SK-N-SH (cell line): ENCODE measurements at regions not wholly inside any gene's neighbourhood (a gene's known extent, or its start where the extent isn't known, plus 50 kb on each side); places are given as distances from the start of the nearest gene placed in this dataset.

Experiments
- CTCF ChIA-PET: fragments of 300-600, 350-600 bp; formaldehyde crosslinking; extraction: SDS; loops from one replicate; lab custom pipeline; 2021; lab: Yijun Ruan, JAX
- POLR2A ChIA-PET: fragments of 350-600 bp; sonication (Branson Sonifier 250); formaldehyde crosslinking; extraction: SDS; loops from one replicate; lab custom pipeline; 2020; ENCODE audit warnings: antibody characterized with exemption, inconsistent platforms; lab: Yijun Ruan, JAX
- DNase-seq: peaks from one replicate; pipeline ENCODE4 v3.0.0; 2012
- H2AFZ ChIP-seq: fragments of 200-600 bp; sonication (generic); 2 replicates; pipeline ENCODE4 v1.8.1; 2016; ENCODE audit warnings: antibody characterized with exemption, mild to moderate bottlenecking, low read depth
- H3F3A ChIP-seq: fragments of 200-600 bp; sonication (generic); replicated peaks from 2 replicates; pipeline ENCODE3; 2016; ENCODE audit warnings: antibody characterized with exemption, mild to moderate bottlenecking; ENCODE audit not compliant: insufficient read depth
- H3K27ac ChIP-seq, 2 experiments: fragments of 200-500 bp in 1 of 2; fragments of 200-600 bp in 1 of 2; sonication (Bioruptor generic) in 1 of 2; sonication (generic), shearing (Covaris generic) in 1 of 2; 2 replicates each; pipeline versions ENCODE4 v1.5.1 to v1.6.1; 2014 to 2016; ENCODE audit warnings: low read depth in 2 of 2, inconsistent platforms in 1 of 2, low read length in 1 of 2, mild to moderate bottlenecking in 1 of 2, mixed read lengths in 1 of 2
- H3K27me3 ChIP-seq: fragments of 200-600 bp; sonication (generic), shearing (Covaris generic); 2 replicates; pipeline ENCODE4 v1.6.1; 2016; ENCODE audit warnings: mixed run types; ENCODE audit not compliant: insufficient read depth
- H3K36me3 ChIP-seq, 2 experiments: fragments of 200-500 bp in 1 of 2; fragments of 200-600 bp in 1 of 2; sonication (Bioruptor generic) in 1 of 2; sonication (generic) in 1 of 2; replicated peaks in 1 of 2; 2 replicates each; pipeline versions ENCODE3 to v1.5.1; 2014 to 2016; ENCODE audit warnings: low read length in 1 of 2, mild to moderate bottlenecking in 1 of 2; ENCODE audit not compliant: insufficient read depth in 2 of 2, control insufficient read depth in 1 of 2
- H3K4me1 ChIP-seq, 2 experiments: fragments of 200-500 bp in 1 of 2; fragments of 200-600 bp in 1 of 2; sonication (Bioruptor generic) in 1 of 2; sonication (generic), shearing (Covaris generic) in 1 of 2; 2 replicates each; pipeline versions ENCODE4 v1.5.1 to v1.6.1; 2014 to 2016; ENCODE audit warnings: low read depth in 1 of 2, low read length in 1 of 2, mixed run types in 1 of 2; ENCODE audit not compliant: insufficient read depth in 2 of 2, control insufficient read depth in 1 of 2
- H3K4me2 ChIP-seq: fragments of 200-600 bp; sonication (generic), shearing (Covaris generic); 2 replicates; pipeline ENCODE4 v1.6.1; 2017; ENCODE audit warnings: mixed run types
- H3K4me3 ChIP-seq, 2 experiments: fragments of 200-500 bp in 1 of 2; fragments of 200-600 bp in 1 of 2; sonication (Bioruptor generic) in 1 of 2; sonication (generic), shearing (Covaris generic) in 1 of 2; 2 replicates each; pipeline versions ENCODE4 v1.5.1 to v1.8.1; 2014 to 2016; ENCODE audit warnings: low read depth in 2 of 2, inconsistent platforms in 1 of 2, low read length in 1 of 2, mild to moderate bottlenecking in 1 of 2, mixed read lengths in 1 of 2, moderate library complexity in 1 of 2
- H3K79me2 ChIP-seq: fragments of 200-600 bp; sonication (generic); 2 replicates; pipeline ENCODE4 v1.8.1; 2017; ENCODE audit warnings: mild to moderate bottlenecking; ENCODE audit not compliant: insufficient read depth
- H3K9ac ChIP-seq: fragments of 200-600 bp; sonication (generic); 2 replicates; pipeline ENCODE4 v1.6.1; 2017; ENCODE audit warnings: mixed run types
- H3K9me2 ChIP-seq: fragments of 200-600 bp; sonication (generic); 2 replicates; pipeline ENCODE4 v1.6.1; 2017; ENCODE audit warnings: mixed run types
- H3K9me3 ChIP-seq: fragments of 200-600 bp; sonication (generic); 2 replicates; pipeline ENCODE4 v1.6.1; 2017; ENCODE audit warnings: mixed run types, mild to moderate bottlenecking, moderate library complexity
- H4K20me1 ChIP-seq: fragments of 200-600 bp; sonication (generic); 2 replicates; pipeline ENCODE4 v1.6.1; 2017; ENCODE audit warnings: mild to moderate bottlenecking, mixed run types; ENCODE audit not compliant: insufficient read depth
- CHD2 ChIP-seq: fragments of 150-350 bp; IDR thresholded peaks from 2 replicates; pipeline ENCODE4 v1.6.1; 2018; ENCODE audit warnings: low read length; ENCODE audit not compliant: partially characterized antibody
- EP300 ChIP-seq, 2 experiments: IDR thresholded peaks; 2 replicates each; pipeline versions ENCODE4 v1.4.0 to v1.6.1; 2012; ENCODE audit warnings: borderline replicate concordance in 1 of 2, low read depth in 1 of 2, low read length in 1 of 2
- EZH2phosphoT487 ChIP-seq: fragments of 200-600 bp; sonication (generic); IDR thresholded peaks from 2 replicates; pipeline ENCODE4 v1.6.1; 2017; ENCODE audit warnings: low read depth, mixed run types, mild to moderate bottlenecking, antibody characterized with exemption, moderate library complexity, borderline replicate concordance
- FOSL2 ChIP-seq: IDR thresholded peaks from 2 replicates; pipeline ENCODE4 v1.4.0; 2012; ENCODE audit warnings: low read depth, mild to moderate bottlenecking, moderate library complexity, borderline replicate concordance
- FOXM1 ChIP-seq: IDR thresholded peaks from 2 replicates; pipeline ENCODE4 v1.4.0; 2012; ENCODE audit warnings: low read depth, mild to moderate bottlenecking
- GABPA ChIP-seq: IDR thresholded peaks from 2 replicates; pipeline ENCODE4 v1.4.0; 2012; ENCODE audit warnings: low read depth, mild to moderate bottlenecking
- JUND ChIP-seq: IDR thresholded peaks from 2 replicates; pipeline ENCODE4 v1.4.0; 2012
- MXI1 ChIP-seq: IDR thresholded peaks from 2 replicates; pipeline ENCODE4 v1.6.1; 2012; ENCODE audit warnings: mild to moderate bottlenecking, low read depth, low read length, improper control_type of control experiment
- NRF1 ChIP-seq: IDR thresholded peaks from 2 replicates; pipeline ENCODE4 v1.6.1; 2012; ENCODE audit warnings: low read depth, mild to moderate bottlenecking, low read length
- POLR2AphosphoS5 ChIP-seq: IDR thresholded peaks from 2 replicates; pipeline ENCODE4 v1.6.1; 2012; ENCODE audit warnings: low read depth, low read length
- RFX5 ChIP-seq: IDR thresholded peaks from 2 replicates; pipeline ENCODE4 v1.6.1; 2012; ENCODE audit warnings: mild to moderate bottlenecking, improper control_type of control experiment, low read length
- SIN3A ChIP-seq: IDR thresholded peaks from 2 replicates; pipeline ENCODE4 v1.6.1; 2012; ENCODE audit warnings: low read depth, mild to moderate bottlenecking, low read length, moderate library complexity, borderline replicate concordance
- TCF12 ChIP-seq: IDR thresholded peaks from 2 replicates; pipeline ENCODE4 v1.4.0; 2012
- USF2 ChIP-seq: fragments of 150-350 bp; IDR thresholded peaks from 2 replicates; pipeline ENCODE4 v1.6.1; 2017; ENCODE audit warnings: antibody characterized with exemption, low read length, low read depth, borderline replicate concordance
- YY1 ChIP-seq: IDR thresholded peaks from 2 replicates; pipeline ENCODE4 v1.4.0; 2012; ENCODE audit warnings: low read depth, mild to moderate bottlenecking
- WGBS: methylation state at CpG from one replicate; pipeline ENCODE4 v1.1.6; 2017; ENCODE audit warnings: low lambda C conversion rate; 5-methylcytosine and 5-hydroxymethylcytosine counted together
- TF ChIP-seq, protein P1 (sequence below): IDR thresholded peaks from 2 replicates; pipeline ENCODE4 v1.4.0; 2012; ENCODE audit warnings: low read depth, borderline replicate concordance
- TF ChIP-seq, protein P2 (sequence below): IDR thresholded peaks from 2 replicates; pipeline ENCODE4 v1.4.0; 2012; ENCODE audit warnings: low read depth, borderline replicate concordance
- TF ChIP-seq, protein P3 (sequence below): IDR thresholded peaks from 2 replicates; pipeline ENCODE4 v1.6.1; 2012; ENCODE audit warnings: mild to moderate bottlenecking, low read depth, low read length, moderate library complexity

DNA sequence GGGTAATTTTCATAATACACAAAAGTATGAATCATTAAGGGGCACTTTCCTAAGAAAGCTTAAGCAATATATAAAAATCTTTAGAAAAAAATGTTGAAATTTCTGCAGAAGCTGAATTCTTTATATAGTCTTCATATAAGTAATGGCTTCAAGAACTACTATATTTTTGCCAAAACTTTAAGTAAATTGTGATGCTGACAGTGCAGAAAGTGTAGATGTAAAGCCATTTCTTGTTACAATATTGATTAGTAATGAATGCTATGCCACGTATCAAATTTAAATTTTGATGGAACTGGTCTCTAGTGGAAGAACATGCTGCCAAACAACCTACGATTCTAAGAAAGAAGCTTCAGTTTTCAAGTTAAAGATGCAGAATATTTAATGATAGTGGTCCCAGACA, 1210.0 kb downstream of the SLITRK1 start:
- no peak overlapping the region for H3K4me2 ChIP-seq
- H3K4me3 ChIP-seq: no peak overlapping the region
- no peaks in the 10 kb centered on the region for H3K9me3 ChIP-seq
- H3K79me2 ChIP-seq: no peaks in the 10 kb centered on the region
- H3K4me1 ChIP-seq: no peaks in the 10 kb centered on the region
- no peaks in the 10 kb centered on the region for H3K27me3 ChIP-seq
- no peak overlapping the region for H2AFZ ChIP-seq
- H3K9me2 ChIP-seq: no peaks in the 10 kb centered on the region; the same call in 1 of the 2 replicates
- WGBS: 10% methylated on average over 2 of the region's 2 CpGs
- no peak overlapping the region for H3K27ac ChIP-seq
- POLR2A ChIA-PET: no interaction called here
- H4K20me1 ChIP-seq: no peaks in the 10 kb centered on the region
- H3K36me3 ChIP-seq: no peaks in the 10 kb centered on the region
- CTCF ChIA-PET: no interaction called here
- TF ChIP-seq, protein P1, sequence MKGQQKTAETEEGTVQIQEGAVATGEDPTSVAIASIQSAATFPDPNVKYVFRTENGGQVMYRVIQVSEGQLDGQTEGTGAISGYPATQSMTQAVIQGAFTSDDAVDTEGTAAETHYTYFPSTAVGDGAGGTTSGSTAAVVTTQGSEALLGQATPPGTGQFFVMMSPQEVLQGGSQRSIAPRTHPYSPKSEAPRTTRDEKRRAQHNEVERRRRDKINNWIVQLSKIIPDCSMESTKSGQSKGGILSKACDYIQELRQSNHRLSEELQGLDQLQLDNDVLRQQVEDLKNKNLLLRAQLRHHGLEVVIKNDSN: no peak
- TF ChIP-seq RFX5 (no peak), MXI1 (no peak), SIN3A (no peak), POLR2AphosphoS5 (no peak), EZH2phosphoT487 (no peak), NRF1 (no peak)
- TF ChIP-seq, protein P2, sequence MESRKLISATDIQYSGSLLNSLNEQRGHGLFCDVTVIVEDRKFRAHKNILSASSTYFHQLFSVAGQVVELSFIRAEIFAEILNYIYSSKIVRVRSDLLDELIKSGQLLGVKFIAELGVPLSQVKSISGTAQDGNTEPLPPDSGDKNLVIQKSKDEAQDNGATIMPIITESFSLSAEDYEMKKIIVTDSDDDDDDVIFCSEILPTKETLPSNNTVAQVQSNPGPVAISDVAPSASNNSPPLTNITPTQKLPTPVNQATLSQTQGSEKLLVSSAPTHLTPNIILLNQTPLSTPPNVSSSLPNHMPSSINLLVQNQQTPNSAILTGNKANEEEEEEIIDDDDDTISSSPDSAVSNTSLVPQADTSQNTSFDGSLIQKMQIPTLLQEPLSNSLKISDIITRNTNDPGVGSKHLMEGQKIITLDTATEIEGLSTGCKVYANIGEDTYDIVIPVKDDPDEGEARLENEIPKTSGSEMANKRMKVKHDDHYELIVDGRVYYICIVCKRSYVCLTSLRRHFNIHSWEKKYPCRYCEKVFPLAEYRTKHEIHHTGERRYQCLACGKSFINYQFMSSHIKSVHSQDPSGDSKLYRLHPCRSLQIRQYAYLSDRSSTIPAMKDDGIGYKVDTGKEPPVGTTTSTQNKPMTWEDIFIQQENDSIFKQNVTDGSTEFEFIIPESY: no peak
- TF ChIP-seq, all 33 proteins: peak for 0
- DNase-seq: no peak
- Histone ChIP-seq H3K9ac (no peak overlapping the region), H3F3A (no peaks in the 10 kb centered on the region)

- H3K9ac ChIP-seq: no peak overlapping the region
- H3K36me3 ChIP-seq: no peaks in the 10 kb centered on the region
- H3K79me2 ChIP-seq: no peaks in the 10 kb centered on the region
- H3F3A ChIP-seq: no peaks in the 10 kb centered on the region
- no peaks in the 10 kb centered on the region for H3K4me1 ChIP-seq
- no peak overlapping the region for H3K4me2 ChIP-seq
- peaks cover 8% of the 10 kb centered on the region; the same call in 1 of the 2 replicates for H3K27me3 ChIP-seq
- ChIA-PET CTCF (no interaction called here), POLR2A (no interaction called here)
- H3K4me3 ChIP-seq: no peak overlapping the region
- no peak overlapping the region for H2AFZ ChIP-seq
- H3K9me3 ChIP-seq: no peaks in the 10 kb centered on the region
- no peaks in the 10 kb centered on the region; the same call in 1 of the 2 replicates for H3K9me2 ChIP-seq
- WGBS: 0% methylated on average over 1 of the region's 1 CpG
- no peaks in the 10 kb centered on the region for H4K20me1 ChIP-seq
- H3K27ac ChIP-seq: no peak overlapping the region
- no peak for DNase-seq
- TF ChIP-seq FOXM1: no peak
- TF ChIP-seq CHD2: no peak
- no peak for TF ChIP-seq USF2
- no peak for TF ChIP-seq YY1
- no peak for TF ChIP-seq TCF12
- no peak for TF ChIP-seq FOSL2
- no peak for TF ChIP-seq NRF1
- no peak for TF ChIP-seq JUND
- no peak for TF ChIP-seq RFX5
- no peak for TF ChIP-seq MXI1
- TF ChIP-seq GABPA: no peak
- TF ChIP-seq, protein P2: no peak
- TF ChIP-seq EP300 (IDR thresholded peaks at IDR 0.05; ENCODE audit: borderline replicate concordance in 1 of 2, low read depth in 1 of 2, low read length in 1 of 2): no peak
- no peak for TF ChIP-seq SIN3A
- TF ChIP-seq, protein P3, sequence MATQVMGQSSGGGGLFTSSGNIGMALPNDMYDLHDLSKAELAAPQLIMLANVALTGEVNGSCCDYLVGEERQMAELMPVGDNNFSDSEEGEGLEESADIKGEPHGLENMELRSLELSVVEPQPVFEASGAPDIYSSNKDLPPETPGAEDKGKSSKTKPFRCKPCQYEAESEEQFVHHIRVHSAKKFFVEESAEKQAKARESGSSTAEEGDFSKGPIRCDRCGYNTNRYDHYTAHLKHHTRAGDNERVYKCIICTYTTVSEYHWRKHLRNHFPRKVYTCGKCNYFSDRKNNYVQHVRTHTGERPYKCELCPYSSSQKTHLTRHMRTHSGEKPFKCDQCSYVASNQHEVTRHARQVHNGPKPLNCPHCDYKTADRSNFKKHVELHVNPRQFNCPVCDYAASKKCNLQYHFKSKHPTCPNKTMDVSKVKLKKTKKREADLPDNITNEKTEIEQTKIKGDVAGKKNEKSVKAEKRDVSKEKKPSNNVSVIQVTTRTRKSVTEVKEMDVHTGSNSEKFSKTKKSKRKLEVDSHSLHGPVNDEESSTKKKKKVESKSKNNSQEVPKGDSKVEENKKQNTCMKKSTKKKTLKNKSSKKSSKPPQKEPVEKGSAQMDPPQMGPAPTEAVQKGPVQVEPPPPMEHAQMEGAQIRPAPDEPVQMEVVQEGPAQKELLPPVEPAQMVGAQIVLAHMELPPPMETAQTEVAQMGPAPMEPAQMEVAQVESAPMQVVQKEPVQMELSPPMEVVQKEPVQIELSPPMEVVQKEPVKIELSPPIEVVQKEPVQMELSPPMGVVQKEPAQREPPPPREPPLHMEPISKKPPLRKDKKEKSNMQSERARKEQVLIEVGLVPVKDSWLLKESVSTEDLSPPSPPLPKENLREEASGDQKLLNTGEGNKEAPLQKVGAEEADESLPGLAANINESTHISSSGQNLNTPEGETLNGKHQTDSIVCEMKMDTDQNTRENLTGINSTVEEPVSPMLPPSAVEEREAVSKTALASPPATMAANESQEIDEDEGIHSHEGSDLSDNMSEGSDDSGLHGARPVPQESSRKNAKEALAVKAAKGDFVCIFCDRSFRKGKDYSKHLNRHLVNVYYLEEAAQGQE: no peak
Observed at GRCh38 chr13:82664183-82664582, 1218.1 kb downstream of the SLITRK1 start.
